GM12891 (cell line): ENCODE measurements at regions not wholly inside any gene's neighbourhood (a gene's known extent, or its start where the extent isn't known, plus 50 kb on each side); places are given as distances from the start of the nearest gene placed in this dataset.

Experiments
- DNase-seq: peaks from one replicate; pipeline ENCODE4 v3.0.0; 2011; ENCODE audit warnings: low spot score; ENCODE audit not compliant: insufficient read length
- FAIRE-seq: peaks from 2 replicates; lab custom pipeline; 2011; peaks lifted over from hg19 to GRCh38; lab: Jason Lieb, UNC
- PAX5 ChIP-seq: IDR thresholded peaks from 2 replicates; pipeline ENCODE4 v1.6.1; 2011; ENCODE audit warnings: low read length, moderate library complexity, mild to moderate bottlenecking; ENCODE audit not compliant: insufficient read depth, severe bottlenecking
- POLR2A ChIP-seq: IDR thresholded peaks from 2 replicates; pipeline ENCODE4 v1.6.1; 2011; ENCODE audit warnings: low read depth, low read length, control low read depth
- POLR2AphosphoS5 ChIP-seq: IDR thresholded peaks from 2 replicates; pipeline ENCODE4 v1.6.1; 2011; ENCODE audit warnings: low read depth, low read length, control low read depth
- POU2F2 ChIP-seq: IDR thresholded peaks from 2 replicates; pipeline ENCODE4 v1.6.1; 2011; ENCODE audit warnings: low read depth, mild to moderate bottlenecking, control low read depth, low read length, moderate library complexity
- SPI1 ChIP-seq: IDR thresholded peaks from 2 replicates; pipeline ENCODE4 v1.6.1; 2011; ENCODE audit warnings: low read depth, low read length, control low read depth
- TAF1 ChIP-seq: IDR thresholded peaks from 2 replicates; pipeline ENCODE4 v1.6.1; 2011; ENCODE audit warnings: low read depth, low read length, control low read depth

DNA sequence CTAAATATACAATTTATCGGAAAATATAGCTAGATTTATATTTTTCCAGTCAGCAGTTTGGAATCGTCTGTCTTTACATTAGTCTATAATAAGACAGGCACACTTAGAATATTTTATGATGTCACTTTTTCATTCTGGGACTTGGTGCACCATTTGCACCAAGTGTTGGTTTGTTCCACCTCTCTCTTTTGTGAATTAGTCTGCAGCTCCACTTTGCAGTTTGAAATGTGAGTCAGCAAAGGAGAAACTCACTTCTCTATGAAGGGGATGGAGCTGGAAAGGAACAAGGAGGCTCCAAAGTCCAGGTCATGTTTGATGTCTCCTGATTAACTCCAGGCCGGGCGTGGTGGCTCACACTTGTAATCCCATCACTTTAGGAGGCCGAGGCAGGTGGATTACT is 63.8 kb upstream of the RTN4 start:
- DNase-seq: no peak
- TF ChIP-seq TAF1 (no peak), POU2F2 (no peak), SPI1 (no peak), POLR2AphosphoS5 (no peak), POLR2A (no peak), PAX5 (no peak)
- FAIRE-seq: no peak

DNA sequence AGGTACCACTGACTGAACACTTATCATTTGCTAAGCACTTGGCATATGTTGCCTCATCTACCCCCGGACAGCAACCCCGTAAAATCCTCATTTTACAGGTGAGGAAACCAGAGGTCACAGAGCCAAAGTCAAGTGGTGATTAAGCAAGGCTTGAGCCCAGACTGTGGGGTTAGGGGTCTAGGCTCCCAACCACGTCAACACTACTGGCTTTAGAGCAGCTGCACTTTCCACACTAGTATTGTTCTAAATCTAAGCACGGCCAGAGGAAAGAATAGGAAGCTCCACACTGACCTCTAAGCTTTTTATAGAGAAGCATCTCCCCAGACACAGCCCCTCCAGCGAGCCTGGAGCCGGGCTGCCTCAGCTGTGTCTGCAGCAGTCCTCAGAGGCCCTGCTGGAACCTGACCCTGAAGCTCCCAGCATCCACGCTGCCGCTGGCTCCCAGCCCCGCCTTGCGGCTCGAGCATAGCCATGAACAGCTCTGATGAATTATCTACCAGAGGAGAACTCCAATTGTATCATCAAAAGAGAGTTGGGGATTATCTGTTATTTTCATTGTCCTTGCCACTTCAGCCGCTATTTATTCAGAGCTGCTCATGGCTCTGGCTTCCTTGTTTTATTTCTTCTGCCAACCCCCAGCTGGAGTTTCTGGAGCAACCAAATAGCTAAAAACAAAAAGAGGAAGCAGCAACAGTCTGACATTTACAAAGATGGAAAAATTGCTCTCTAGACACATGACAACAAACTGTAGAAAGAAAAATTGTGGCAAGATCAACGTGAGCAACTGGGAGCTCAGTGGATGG is 62.2 kb upstream of the RTN4 start:
- DNase-seq: no peak
- no peak for FAIRE-seq
- peak; percentile 62 for TF ChIP-seq SPI1
- TF ChIP-seq PAX5: no peak
- no peak for TF ChIP-seq TAF1
- no peak for TF ChIP-seq POLR2AphosphoS5
- no peak for TF ChIP-seq POU2F2
- no peak for TF ChIP-seq POLR2A

DNA sequence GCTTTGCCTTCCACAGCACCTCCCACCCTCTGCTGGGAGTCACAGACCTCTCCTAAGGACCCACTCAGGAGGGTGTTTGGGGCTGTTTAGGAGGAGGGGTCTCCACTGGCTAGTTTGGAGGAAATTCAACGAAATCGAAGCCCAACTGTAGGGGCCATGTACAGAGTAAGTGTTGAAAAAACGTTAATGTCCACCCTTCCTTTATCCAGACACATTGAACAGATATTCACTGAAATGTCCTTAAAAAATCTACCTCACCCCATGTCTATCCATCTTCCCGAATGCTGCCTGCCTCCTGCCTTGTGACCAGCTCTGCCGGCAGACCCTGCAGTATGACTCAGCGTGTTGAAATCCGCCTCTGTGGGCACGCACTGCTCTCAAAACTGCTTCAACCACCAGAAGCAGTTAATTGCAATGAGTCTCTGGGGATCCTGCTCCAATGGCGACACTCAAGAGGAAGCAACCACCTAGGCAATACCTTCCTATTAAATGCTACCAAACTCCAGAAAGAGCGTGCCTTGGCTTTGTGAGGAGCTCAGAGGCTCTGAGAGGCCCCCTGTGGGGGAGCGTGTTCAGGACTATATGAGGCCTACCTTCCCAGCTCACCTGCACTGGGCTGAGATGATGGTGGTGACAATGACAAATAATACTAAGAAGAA is 61.4 kb upstream of the RTN4 start:
- FAIRE-seq: peak; percentile 31
- TF ChIP-seq PAX5: no peak
- no peak for TF ChIP-seq POLR2A
- no peak for TF ChIP-seq SPI1
- TF ChIP-seq TAF1: no peak
- TF ChIP-seq POU2F2: no peak
- no peak for TF ChIP-seq POLR2AphosphoS5
- no peak for DNase-seq

DNA sequence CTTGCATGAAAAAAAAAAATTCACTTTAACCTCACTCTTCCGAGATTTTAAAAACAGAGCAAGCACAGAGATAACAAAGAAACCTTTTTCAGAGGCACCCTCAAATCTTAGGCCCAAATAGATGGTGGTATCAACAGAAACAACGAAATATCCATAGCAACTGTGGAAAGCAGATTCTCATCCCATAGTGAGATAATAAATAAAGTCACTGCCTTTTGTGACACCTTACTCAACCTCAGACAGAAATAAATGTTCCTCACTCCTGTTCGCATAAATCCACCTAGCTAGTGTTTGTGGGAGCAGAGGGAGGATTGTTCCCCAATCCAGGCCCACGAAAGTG is 60.9 kb upstream of the RTN4 start:
- no peak for TF ChIP-seq TAF1
- TF ChIP-seq POLR2A: no peak
- TF ChIP-seq SPI1: no peak
- TF ChIP-seq POU2F2: no peak
- TF ChIP-seq POLR2AphosphoS5: no peak
- TF ChIP-seq PAX5: no peak
- DNase-seq (no peak), FAIRE-seq (no peak)

DNA sequence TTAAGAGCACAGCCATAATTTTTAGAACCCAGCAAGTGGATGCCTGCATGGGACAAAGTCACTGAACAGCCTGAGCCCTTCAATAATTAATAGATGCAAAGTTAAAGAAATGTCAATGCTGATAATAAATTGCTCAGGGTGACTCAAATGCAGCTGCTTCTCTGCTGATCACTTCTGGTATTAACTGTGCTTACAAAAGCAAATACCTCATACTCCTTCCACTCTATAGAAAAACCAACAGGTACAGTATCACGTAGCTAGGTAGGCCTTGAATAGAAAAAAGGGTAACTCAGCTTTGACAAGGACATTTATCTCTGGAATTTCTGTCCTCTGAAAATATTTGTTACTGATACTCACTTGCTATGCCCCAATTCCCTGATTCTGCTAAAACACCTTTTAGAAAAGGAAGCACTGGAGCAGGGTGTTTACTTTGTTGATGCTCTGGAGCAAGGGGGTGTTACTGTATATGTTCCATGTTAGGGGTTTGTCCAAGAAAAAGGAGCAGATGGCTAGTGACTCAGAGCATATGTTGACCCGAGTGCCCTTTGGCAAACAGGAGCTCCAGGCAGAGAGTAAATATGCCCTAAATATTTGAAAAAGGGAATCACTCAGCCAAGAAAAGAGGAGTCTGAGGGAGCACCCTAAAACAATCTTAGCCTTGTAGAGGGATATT is 59.1 kb upstream of the RTN4 start:
- no peak for DNase-seq
- TF ChIP-seq TAF1 (no peak), POLR2AphosphoS5 (no peak), POU2F2 (no peak), SPI1 (no peak), PAX5 (no peak), POLR2A (no peak)
- no peak for FAIRE-seq

DNA sequence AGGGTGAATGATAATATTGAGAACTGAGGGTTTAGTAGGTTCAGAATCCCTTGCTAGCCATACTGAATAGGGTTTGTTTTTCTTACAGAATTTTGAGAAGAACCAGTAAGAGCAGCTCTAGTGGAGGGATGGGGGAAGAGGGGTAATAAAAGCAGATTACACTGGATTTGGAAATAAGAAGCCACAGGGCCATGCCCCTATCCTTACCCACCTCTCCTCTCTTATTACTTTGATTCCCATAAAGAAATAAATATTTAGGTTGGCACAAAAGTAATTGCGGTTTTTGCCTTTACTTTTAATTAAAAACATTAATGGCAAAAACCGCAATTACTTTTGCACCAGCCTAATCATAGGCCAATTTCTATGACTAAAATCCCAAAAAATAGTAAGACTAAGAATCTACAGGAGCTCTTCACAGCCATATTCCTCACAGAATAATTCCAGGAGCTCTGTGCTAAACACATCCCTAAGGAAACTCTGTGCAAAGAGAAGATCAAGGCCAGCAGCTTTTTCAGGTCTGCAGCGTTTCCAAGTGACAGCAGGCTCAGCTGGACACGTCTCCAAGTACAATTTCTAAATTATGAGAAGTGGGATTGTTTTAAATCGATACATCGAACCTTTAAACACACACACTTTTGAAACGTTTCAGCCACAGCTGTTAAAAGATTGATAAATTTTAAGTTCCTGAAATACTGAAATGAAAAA is 58.4 kb upstream of the RTN4 start:
- TF ChIP-seq SPI1 (no peak), POLR2A (no peak), TAF1 (no peak), PAX5 (no peak), POU2F2 (no peak), POLR2AphosphoS5 (no peak)
- no peak for DNase-seq
- no peak for FAIRE-seq

DNA sequence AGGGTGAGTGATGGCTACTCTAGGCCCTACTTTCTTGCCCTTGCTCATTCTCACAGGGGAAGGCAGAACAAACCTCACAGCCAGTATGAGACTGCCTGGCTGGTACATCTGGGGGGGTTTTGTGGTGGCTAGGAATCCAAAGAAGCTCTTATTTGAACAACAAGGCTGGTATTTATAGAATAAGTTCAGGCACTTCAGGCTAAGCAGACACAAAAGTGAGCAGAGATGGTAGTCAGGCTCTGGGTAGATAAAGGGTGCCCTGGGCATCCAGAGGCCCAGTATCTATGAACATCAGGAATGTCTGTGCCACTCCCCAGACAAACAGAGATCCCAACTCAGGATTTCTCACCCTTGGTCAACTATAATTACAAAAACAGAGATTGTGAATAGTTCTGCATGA is 57.2 kb upstream of the RTN4 start:
- FAIRE-seq (no peak), DNase-seq (no peak)
- TF ChIP-seq SPI1 (no peak), POLR2A (no peak), TAF1 (no peak), POLR2AphosphoS5 (no peak), POU2F2 (no peak), PAX5 (no peak)

DNA sequence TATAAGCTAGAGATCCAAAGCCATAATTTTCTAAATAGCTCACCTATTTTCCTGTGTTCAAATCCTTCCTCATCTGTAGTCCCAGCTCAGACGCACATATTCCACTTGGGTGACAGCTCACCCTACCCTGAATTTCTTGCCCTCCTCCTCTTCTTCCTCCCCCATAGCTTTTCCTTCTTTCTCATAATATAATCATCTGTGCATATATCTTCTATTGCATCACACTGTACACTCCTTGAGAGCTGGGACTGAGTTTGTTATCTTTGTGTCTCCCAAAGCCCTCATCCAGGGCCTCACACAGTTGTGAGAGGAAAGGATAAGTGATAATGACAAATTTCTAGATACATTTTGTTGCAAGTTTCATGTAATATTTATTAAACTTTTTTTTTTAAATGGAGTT is 55.9 kb upstream of the RTN4 start:
- no peak for FAIRE-seq
- TF ChIP-seq POLR2AphosphoS5 (no peak), TAF1 (no peak), PAX5 (no peak), POU2F2 (no peak), SPI1 (no peak)
- no peak for DNase-seq

DNA sequence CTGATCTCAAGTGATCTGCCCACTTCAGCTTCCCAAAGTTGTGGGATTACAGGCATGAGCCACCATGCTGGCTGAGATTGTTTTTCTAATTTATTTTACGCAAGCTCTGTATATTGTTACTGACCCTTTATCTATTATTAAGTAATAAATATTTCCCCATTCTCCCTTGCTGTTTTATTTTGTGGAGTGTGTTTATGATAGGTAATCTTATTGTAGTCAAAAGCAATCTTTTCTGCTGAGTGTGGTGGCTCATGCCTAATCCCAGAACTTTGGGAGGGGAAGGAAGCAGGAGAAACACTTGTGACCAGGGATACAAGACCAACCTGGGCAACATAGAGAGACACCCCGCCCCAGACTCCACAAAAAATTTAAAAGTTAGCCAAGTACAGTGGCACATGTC is 55.2 kb upstream of the RTN4 start:
- FAIRE-seq (no peak), DNase-seq (no peak)
- TF ChIP-seq SPI1: no peak
- no peak for TF ChIP-seq TAF1
- TF ChIP-seq PAX5: no peak
- TF ChIP-seq POLR2A: no peak
- no peak for TF ChIP-seq POU2F2
- no peak for TF ChIP-seq POLR2AphosphoS5

DNA sequence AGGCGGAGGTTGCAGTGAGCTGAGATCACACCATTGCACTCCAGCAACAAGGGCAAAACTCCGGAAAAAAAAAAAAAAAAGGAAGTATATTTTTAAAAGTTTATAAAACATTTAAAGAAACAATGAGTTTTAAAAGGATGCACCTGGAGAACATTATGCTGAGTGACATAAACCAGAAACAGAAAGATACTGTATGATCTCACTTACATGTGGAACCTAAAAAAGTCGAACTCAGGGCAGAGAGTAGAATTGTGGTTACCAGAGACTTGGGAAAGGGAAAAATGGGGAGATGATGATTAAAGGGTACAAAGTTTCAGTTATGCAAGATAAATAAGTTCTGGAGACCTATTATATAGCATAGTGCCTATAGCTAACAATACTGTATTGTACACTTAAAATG is 52.8 kb upstream of the RTN4 start:
- FAIRE-seq: no peak

More for the DNA sequence above, 52.8 kb upstream of the RTN4 start:
- DNase-seq: no peak
- no peak for TF ChIP-seq SPI1
- no peak for TF ChIP-seq PAX5
- no peak for TF ChIP-seq TAF1
- TF ChIP-seq POU2F2: no peak
- no peak for TF ChIP-seq POLR2A
- no peak for TF ChIP-seq POLR2AphosphoS5
